Osteoblast (primary cell): ENCODE measurements at regions not wholly inside any gene's neighbourhood (a gene's known extent, or its start where the extent isn't known, plus 50 kb on each side); places are given as distances from the start of the nearest gene placed in this dataset.

Source experiments
- DNase-seq: peaks from one replicate; pipeline ENCODE4 v3.0.0; 2011; ENCODE audit warnings: low spot score, mixed read lengths; ENCODE audit not compliant: insufficient read length; ENCODE audit errors: missing footprints
- H2AFZ ChIP-seq: 2 replicates; pipeline ENCODE4 v1.6.0; 2011; ENCODE audit warnings: mild to moderate bottlenecking, low read length
- H3K27ac ChIP-seq: 2 replicates; pipeline ENCODE4 v1.5.1; 2011; ENCODE audit warnings: mild to moderate bottlenecking, low read depth, low read length, moderate library complexity
- H3K27me3 ChIP-seq: 2 replicates; pipeline ENCODE4 v1.6.0; 2012; ENCODE audit warnings: mild to moderate bottlenecking, control low read depth, inconsistent platforms, low read length, moderate library complexity; ENCODE audit not compliant: insufficient read depth
- H3K36me3 ChIP-seq: 2 replicates; pipeline ENCODE4 v1.5.1; 2011; ENCODE audit warnings: mild to moderate bottlenecking, low read length, control low read depth, moderate library complexity; ENCODE audit not compliant: insufficient read depth
- H3K4me1 ChIP-seq: 2 replicates; pipeline ENCODE4 v1.5.1; 2011; ENCODE audit warnings: mild to moderate bottlenecking, low read length, control low read depth, moderate library complexity; ENCODE audit not compliant: insufficient read depth
- H3K4me2 ChIP-seq: 2 replicates; pipeline ENCODE4 v1.6.0; 2011; ENCODE audit warnings: mild to moderate bottlenecking, low read length; ENCODE audit not compliant: insufficient read depth
- H3K4me3 ChIP-seq: fragments of 200-600 bp; sonication (generic); 3 replicates; pipeline ENCODE4 v1.5.1; 2012; ENCODE audit warnings: mild to moderate bottlenecking, low read length, inconsistent platforms; ENCODE audit not compliant: insufficient read depth
- H3K79me2 ChIP-seq: 2 replicates; pipeline ENCODE4 v1.6.0; 2012; ENCODE audit warnings: mild to moderate bottlenecking, low read length, control low read depth, inconsistent platforms; ENCODE audit not compliant: insufficient read depth
- H3K9me3 ChIP-seq: 2 replicates; pipeline ENCODE4 v1.5.1; 2011; ENCODE audit warnings: low read depth, low read length, control low read depth
- H4K20me1 ChIP-seq: 2 replicates; pipeline ENCODE4 v1.6.0; 2012; ENCODE audit warnings: mild to moderate bottlenecking, low read length, control low read depth; ENCODE audit not compliant: insufficient read depth
- TF ChIP-seq, protein P1 (sequence below): IDR thresholded peaks from 2 replicates; pipeline ENCODE4 v1.5.1; 2011; ENCODE audit warnings: mild to moderate bottlenecking, low read depth, low read length, moderate library complexity; ENCODE audit errors: extremely low read depth

DNA sequence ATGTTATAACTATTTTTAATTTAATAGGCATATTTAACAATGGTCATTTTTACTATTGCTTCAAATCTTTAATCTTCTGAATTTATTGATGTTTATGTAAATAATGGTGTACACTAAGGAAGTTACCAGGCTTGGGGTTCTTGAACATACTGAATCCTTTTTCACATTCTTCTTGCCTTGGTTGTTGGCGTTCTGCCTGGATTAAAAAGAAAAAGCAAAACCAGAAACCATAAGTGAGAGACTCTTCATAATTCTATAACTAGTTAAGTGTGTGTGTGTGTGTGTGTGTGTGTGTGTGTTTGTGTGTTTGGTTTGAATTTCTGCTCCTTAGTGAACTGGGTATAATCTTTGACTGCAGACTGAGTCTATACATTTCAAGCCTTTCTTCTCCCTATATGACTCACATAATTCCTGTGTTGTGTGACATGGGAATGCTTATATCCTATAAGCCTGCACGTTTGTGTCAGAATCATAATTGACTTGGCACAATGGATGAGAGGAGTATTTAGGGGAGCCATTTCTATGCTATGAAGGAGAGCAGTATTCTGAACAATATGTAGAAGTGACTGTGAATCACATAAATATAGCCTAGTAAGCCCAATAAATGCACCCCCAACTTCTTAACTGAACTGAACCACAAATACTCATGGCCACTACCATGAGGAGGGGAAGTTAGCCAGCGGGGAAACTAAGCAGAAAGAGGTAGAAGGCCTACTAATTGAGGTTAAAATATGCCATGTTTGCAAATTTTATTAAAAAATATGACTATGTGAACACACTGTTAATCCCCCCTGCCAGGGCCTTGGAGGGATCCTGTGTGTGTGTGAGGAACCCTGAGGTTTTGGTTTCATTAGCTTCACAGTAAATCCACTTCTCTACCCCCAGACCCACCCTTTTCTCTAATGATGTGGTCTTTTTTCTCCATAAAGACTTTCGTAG lies 425.5 kb downstream of the BCKDHB start:
- Histone ChIP-seq H2AFZ (no peak overlapping the region), H3K4me2 (no peak overlapping the region), H3K27ac (no peak overlapping the region), H3K79me2 (no peaks in the 10 kb centered on the region), H3K4me3 (no peak overlapping the region), H3K9me3 (peaks cover 2% of the 10 kb centered on the region), H3K27me3 (no peaks in the 10 kb centered on the region), H4K20me1 (no peaks in the 10 kb centered on the region), H3K36me3 (no peaks in the 10 kb centered on the region), H3K4me1 (no peaks in the 10 kb centered on the region)
- DNase-seq, result no peak
- TF ChIP-seq, protein P1, sequence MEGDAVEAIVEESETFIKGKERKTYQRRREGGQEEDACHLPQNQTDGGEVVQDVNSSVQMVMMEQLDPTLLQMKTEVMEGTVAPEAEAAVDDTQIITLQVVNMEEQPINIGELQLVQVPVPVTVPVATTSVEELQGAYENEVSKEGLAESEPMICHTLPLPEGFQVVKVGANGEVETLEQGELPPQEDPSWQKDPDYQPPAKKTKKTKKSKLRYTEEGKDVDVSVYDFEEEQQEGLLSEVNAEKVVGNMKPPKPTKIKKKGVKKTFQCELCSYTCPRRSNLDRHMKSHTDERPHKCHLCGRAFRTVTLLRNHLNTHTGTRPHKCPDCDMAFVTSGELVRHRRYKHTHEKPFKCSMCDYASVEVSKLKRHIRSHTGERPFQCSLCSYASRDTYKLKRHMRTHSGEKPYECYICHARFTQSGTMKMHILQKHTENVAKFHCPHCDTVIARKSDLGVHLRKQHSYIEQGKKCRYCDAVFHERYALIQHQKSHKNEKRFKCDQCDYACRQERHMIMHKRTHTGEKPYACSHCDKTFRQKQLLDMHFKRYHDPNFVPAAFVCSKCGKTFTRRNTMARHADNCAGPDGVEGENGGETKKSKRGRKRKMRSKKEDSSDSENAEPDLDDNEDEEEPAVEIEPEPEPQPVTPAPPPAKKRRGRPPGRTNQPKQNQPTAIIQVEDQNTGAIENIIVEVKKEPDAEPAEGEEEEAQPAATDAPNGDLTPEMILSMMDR, result no peak

DNA sequence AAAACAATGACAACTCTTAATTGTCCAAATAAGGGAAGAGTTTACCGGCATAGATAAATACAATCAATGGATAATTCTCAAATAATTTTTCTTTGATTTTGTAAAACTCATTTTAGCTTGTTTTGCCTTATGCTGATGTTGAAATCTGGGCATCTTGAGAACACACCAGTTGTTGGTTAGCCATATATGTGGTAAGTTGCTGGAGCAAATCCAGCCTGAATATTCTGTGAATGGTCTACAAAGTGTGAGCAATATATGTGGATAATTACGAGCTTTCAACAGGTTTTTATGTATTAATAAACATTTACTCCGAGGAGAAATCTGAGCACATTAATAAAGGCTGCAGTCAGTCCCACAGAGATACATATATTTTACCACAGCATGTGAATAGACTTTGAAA lies 423.6 kb downstream of the BCKDHB start:
- no peaks in the 10 kb centered on the region for H3K27me3 ChIP-seq
- TF ChIP-seq, protein P1, result no peak
- no peak overlapping the region for H2AFZ ChIP-seq
- H3K4me3 ChIP-seq, result no peak overlapping the region
- H3K79me2 ChIP-seq, result no peaks in the 10 kb centered on the region
- H3K9me3 ChIP-seq, result no peaks in the 10 kb centered on the region
- H4K20me1 ChIP-seq, result no peaks in the 10 kb centered on the region
- H3K36me3 ChIP-seq, result no peaks in the 10 kb centered on the region
- no peak for DNase-seq
- H3K4me1 ChIP-seq, result no peaks in the 10 kb centered on the region
- H3K4me2 ChIP-seq, result no peak overlapping the region
- H3K27ac ChIP-seq, result no peak overlapping the region

DNA sequence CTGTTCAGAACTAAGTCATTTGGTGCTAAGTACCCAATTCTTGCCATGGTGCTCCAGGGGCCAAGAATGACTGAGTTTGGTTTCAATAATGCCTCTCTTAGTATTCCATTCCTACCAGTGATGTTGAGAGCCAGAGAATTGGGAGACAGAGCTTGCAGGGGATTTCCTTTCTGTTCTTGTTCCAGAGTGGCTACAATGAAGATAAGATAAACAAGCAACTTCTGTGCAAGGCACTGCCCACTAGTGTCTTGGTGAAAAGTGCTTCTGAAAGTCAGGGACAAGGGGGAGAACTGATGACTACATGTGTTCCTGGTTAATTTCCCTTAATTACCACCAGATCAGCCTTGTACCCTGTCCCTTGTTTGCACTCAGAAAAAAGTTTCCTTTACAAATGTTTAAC lies 421.6 kb downstream of the BCKDHB start:
- H4K20me1 ChIP-seq, result no peaks in the 10 kb centered on the region
- H3K27me3 ChIP-seq, result no peaks in the 10 kb centered on the region
- peak overlapping the region; percentile 23 for H2AFZ ChIP-seq
- TF ChIP-seq, protein P1, result no peak
- DNase-seq, result no peak
- no peak overlapping the region for H3K4me3 ChIP-seq
- H3K4me2 ChIP-seq, result no peak overlapping the region
- H3K9me3 ChIP-seq, result no peaks in the 10 kb centered on the region
- no peaks in the 10 kb centered on the region for H3K36me3 ChIP-seq
- peaks cover 6% of the 10 kb centered on the region for H3K4me1 ChIP-seq
- H3K27ac ChIP-seq, result no peak overlapping the region
- H3K79me2 ChIP-seq, result no peaks in the 10 kb centered on the region

DNA sequence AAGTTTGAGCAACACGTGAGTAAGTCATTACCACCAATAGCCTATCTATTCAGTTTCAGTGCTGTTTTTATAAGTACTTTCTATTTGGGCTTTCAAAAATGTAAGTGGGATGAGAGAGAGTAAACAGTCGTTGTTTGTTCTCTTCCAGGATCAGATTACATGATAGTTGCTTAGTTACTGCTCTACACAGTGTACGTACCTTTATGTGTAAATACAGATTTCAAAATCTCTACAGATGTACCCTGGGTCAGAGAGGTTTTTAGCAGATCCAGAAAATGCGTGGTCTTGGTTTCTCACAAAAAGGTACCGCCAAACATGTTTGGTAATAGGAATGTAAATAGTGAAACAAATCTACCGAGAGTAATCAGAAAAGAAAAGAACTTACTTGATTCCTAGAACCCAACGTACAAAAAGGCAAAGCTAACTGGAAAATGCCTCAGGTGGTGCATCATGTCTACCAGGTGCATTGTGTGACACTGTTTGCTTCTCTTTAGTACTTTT lies 421.1 kb downstream of the BCKDHB start:
- Histone ChIP-seq H3K27me3 (no peaks in the 10 kb centered on the region), H3K36me3 (no peaks in the 10 kb centered on the region), H2AFZ (peak overlapping the region; percentile 23), H3K4me3 (no peak overlapping the region), H4K20me1 (no peaks in the 10 kb centered on the region), H3K4me2 (no peak overlapping the region), H3K9me3 (no peaks in the 10 kb centered on the region), H3K4me1 (peaks cover 8% of the 10 kb centered on the region), H3K79me2 (no peaks in the 10 kb centered on the region), H3K27ac (no peak overlapping the region)
- DNase-seq, result no peak
- TF ChIP-seq, protein P1, result no peak
